SK-N-MC (cell line): ENCODE measurements at regions not wholly inside any gene's neighbourhood (a gene's known extent, or its start where the extent isn't known, plus 50 kb on each side); places are given as distances from the start of the nearest gene placed in this dataset.

Experiments
- EZH2 ChIP-seq: fragments of 200-600 bp; sonication (generic); IDR thresholded peaks from one replicate; pipeline ENCODE4 v1.6.1; 2017; ENCODE audit warnings: antibody characterized with exemption
- POLR2AphosphoS5 ChIP-seq: IDR thresholded peaks from 2 replicates; pipeline ENCODE4 v1.6.1; 2012; ENCODE audit warnings: mild to moderate bottlenecking, low read depth, low read length, borderline replicate concordance

DNA sequence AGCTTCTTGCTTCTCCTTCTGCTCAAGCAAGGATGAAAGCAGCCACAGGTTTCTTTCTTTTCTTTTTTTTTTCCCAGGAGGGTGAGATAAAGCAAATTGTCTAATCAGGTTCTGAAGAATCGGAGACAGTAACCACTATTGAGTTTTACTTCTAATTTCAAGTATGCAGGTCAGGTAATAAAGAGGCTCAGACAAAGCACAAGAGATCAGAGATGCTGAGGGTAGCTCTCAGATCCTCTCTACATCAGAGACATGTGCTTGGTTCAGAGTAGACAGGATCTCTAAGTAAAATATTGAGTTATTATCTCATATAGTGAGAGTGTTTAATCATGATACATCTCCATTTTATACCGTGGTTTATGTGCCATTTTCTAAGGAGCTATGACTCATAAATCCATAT, 168.5 kb downstream of the NFKBIZ start:
- no peak for TF ChIP-seq POLR2AphosphoS5
- no peak for TF ChIP-seq EZH2
